Right cardiac atrium (tissue), 5 donors: ENCODE measurements at regions not wholly inside any gene's neighbourhood (a gene's known extent, or its start where the extent isn't known, plus 50 kb on each side); places are given as distances from the start of the nearest gene placed in this dataset.

ENCODE experiments used
- ATAC-seq, 2 donors: fragments of 200-7000 bp; cut with Tn5 transposase; one replicate each; pipeline versions ENCODE4 v1.8.0 to v1.9.1; 2020; ENCODE audit warnings: moderate library complexity in 2 of 2, mild to moderate bottlenecking in 1 of 2
- DNase-seq, 3 donors: peaks; one replicate each; pipeline ENCODE4 v3.0.0-alpha.2; 2020
- H3K27ac ChIP-seq: one replicate; pipeline ENCODE4 v1.5.1; 2013; ENCODE audit warnings: mild to moderate bottlenecking, low read length, control low read depth, moderate library complexity
- H3K27me3 ChIP-seq: one replicate; pipeline ENCODE4 v1.6.1; 2013; ENCODE audit not compliant: control insufficient read depth, insufficient read depth
- H3K4me1 ChIP-seq: one replicate; pipeline ENCODE4 v1.6.1; 2013; ENCODE audit warnings: low read length; ENCODE audit not compliant: control insufficient read depth, insufficient read depth
- H3K4me3 ChIP-seq: one replicate; pipeline ENCODE4 v1.5.1; 2013; ENCODE audit warnings: low read length, control low read depth
- H3K9me3 ChIP-seq: one replicate; pipeline ENCODE4 v1.6.1; 2013; ENCODE audit warnings: low read length; ENCODE audit not compliant: control insufficient read depth
- WGBS: extraction: QIAGEN DNeasy Blood & Tissue Kit; methylation state at CpG from one replicate; pipeline ENCODE4 v1.1.7; 2013; 5-methylcytosine and 5-hydroxymethylcytosine counted together
- intact Hi-C, 4 donors: fragments of 100-400 bp; cut with DNase I; formaldehyde crosslinking; loops; one replicate each; pipeline versions ENCODE4 v1.11.0 to v1.14.0; 2022 to 2023
- donor health status: healthy with polysubstance abuse.
- donor health status: DM: no; HTN: yes; CAD: no.
- donor health status: DM: no; HTN: no; CAD: no.
- donor health status: DM: no; HTN: yes; CAD: no; lungs with severe emphysema.
- donor health status: DM: yes; HTN: yes; CAD: no.

DNA sequence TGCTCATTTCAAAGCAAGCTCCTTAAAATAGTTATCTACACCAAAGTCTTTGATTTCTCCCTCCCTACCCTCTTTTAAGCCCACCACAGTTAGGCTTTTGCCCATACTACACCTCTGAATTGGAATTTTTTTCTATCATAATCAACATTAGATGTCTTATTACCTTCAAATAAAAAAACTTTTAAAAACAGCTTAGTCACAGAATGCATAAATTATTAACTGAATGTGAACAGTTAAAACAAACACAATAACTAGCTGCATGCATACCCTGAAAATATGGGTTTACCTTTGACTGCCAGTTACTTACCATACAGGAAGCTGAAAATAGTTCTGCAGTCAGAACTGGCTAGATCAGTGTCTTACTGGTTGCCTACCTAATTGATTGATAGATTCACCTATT, 210.9 kb downstream of the TGFB2 start:
- H3K4me3 ChIP-seq: no peak overlapping the region
- H3K4me1 ChIP-seq: no peaks in the 10 kb centered on the region
- no peaks in the 10 kb centered on the region for H3K27me3 ChIP-seq
- intact Hi-C loops: no loop called here
- no peak for ATAC-seq
- H3K9me3 ChIP-seq: no peaks in the 10 kb centered on the region
- no peak overlapping the region for H3K27ac ChIP-seq
- DNase-seq: no peak

DNA sequence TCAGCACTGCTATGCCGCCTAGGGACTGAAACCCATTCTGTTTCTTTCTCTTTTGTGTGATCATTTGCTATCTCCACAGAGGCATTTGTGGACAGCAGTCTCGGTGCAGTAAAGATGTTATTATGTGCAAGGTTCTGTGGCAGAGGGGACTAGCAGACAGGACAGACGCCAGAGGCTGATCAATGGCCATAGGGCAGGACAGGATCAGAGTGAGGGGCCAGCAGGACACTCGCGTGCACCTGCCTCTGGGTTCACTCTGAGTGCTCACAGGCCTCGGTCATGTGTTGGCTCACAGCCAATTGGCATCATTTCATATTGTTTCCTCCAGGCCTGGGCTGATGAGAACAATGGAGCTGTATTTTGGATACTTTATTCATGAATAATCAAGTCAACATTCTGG, 212.6 kb downstream of the TGFB2 start:
- peak; percentile 40 to 74 for ATAC-seq
- H3K4me3 ChIP-seq: no peak overlapping the region
- WGBS: 34% methylated on average over 6 of the region's 6 CpGs
- DNase-seq: peak; percentile 15 to 47 (median 39)
- intact Hi-C loops: no loop called here
- H3K4me1 ChIP-seq: no peaks in the 10 kb centered on the region
- H3K27ac ChIP-seq: no peak overlapping the region
- no peaks in the 10 kb centered on the region for H3K9me3 ChIP-seq
- no peaks in the 10 kb centered on the region for H3K27me3 ChIP-seq

- intact Hi-C loops: no loop called here
- no peak for DNase-seq
- H3K27me3 ChIP-seq: no peaks in the 10 kb centered on the region
- H3K27ac ChIP-seq: no peak overlapping the region
- 64% methylated on average over 3 of the region's 3 CpGs for WGBS
- H3K4me1 ChIP-seq: no peaks in the 10 kb centered on the region
- no peaks in the 10 kb centered on the region for H3K9me3 ChIP-seq
- H3K4me3 ChIP-seq: no peak overlapping the region
- ATAC-seq: no peak
Observed at GRCh38 chr1:218558271-218558810, 213.2 kb downstream of the TGFB2 start.

DNA sequence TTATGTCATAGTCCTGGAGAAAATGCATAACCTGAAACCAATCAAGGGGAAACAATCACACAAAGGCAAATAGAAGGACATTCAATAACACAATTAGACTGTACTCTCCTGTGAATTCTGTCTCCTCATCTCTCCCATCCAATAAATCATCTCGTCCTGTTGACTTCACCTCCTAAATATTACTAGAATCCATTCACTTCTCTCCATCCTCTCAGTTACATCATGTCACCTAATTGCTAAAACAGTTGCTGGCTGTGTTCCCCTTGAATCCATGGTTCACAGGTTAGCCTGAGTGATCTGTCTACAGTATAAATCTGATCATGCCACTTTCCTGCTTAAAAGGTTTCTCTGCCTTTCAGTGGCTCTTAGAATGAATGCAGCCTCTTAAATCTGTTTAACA, 220.2 kb downstream of the TGFB2 start:
- 88% methylated on average over 1 of the region's 1 CpG for WGBS
- ATAC-seq (no peak), DNase-seq (no peak)
- H3K27ac ChIP-seq: no peak overlapping the region
- no peak overlapping the region for H3K4me3 ChIP-seq
- intact Hi-C loops: no loop called here
- H3K27me3 ChIP-seq: no peaks in the 10 kb centered on the region
- no peaks in the 10 kb centered on the region for H3K4me1 ChIP-seq
- H3K9me3 ChIP-seq: no peaks in the 10 kb centered on the region

GRCh38 chr1:218568962-218569550, 223.9 kb downstream of the TGFB2 start:
- no peak for DNase-seq
- Histone ChIP-seq H3K9me3 (no peaks in the 10 kb centered on the region), H3K4me1 (no peaks in the 10 kb centered on the region), H3K4me3 (no peak overlapping the region), H3K27me3 (no peaks in the 10 kb centered on the region), H3K27ac (no peak overlapping the region)
- no peak for ATAC-seq
- intact Hi-C loops: no loop called here
- WGBS: 89% methylated on average over 5 of the region's 5 CpGs

DNA sequence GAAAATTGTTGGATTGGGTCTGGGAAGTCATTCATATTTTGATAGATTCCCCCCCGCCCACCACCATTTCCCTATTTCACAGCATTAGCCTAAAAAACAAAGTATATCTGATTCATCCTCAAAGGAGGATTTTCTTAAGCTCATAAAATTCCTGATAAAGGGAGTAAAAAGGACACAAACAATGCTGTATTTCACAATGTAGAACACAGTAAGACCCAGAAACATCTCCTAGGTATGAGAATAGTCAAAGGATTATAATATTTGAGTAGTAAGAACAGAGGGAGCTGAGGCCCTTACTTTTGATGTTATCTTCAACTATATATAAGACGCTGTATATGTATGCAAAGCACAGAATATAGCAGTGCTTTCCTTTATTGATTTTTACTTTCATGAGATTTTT, 225.3 kb downstream of the TGFB2 start:
- Histone ChIP-seq H3K4me1 (no peaks in the 10 kb centered on the region), H3K27ac (no peak overlapping the region), H3K4me3 (no peak overlapping the region), H3K9me3 (peaks cover 1% of the 10 kb centered on the region), H3K27me3 (no peaks in the 10 kb centered on the region)
- intact Hi-C loops: no loop called here
- DNase-seq (no peak), ATAC-seq (no peak)
- 96% methylated on average over 2 of the region's 2 CpGs for WGBS

DNA sequence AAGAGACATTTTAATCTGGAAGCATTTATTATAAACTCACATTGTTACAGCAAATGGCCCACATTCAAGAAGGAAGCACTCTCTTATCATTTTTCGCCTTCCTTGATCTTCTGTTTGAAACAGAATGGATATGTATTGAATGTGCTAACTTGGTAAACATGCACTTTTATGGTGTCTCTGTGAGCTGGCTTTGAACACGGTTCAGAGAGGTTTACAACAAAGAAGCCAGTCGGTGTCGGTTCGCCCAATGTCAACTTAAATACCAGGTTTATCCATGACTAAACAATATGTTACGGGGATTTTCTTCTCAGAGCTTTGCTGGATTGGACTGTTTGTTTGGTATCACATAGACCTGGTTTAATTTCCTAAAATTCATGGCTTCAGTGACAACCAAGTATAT, 226.4 kb downstream of the TGFB2 start:
- Histone ChIP-seq H3K9me3 (peaks cover 1% of the 10 kb centered on the region), H3K27me3 (no peaks in the 10 kb centered on the region), H3K4me3 (no peak overlapping the region), H3K27ac (no peak overlapping the region), H3K4me1 (no peaks in the 10 kb centered on the region)
- DNase-seq: no peak
- WGBS: 74% methylated on average over 6 of the region's 6 CpGs
- intact Hi-C loops: no loop called here
- no peak for ATAC-seq

DNA sequence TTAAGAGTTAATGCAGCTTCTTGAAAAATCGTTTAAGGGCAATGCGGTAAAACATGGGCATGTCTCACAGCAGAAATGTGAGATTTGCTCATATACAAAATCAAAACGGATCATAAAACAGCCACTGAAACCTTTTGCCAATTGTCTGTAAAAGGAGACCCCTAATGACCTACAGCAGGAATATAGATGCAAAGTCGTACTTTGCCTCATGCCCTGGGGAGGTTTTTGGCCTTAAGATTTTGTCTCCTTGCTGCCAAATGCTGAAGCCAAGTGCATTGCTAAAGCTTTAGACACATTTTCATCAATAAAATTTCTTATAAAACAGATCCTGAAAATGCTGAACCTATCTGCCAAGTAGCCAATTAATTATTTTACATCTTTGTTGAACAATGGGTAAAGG, 226.9 kb downstream of the TGFB2 start:
- Histone ChIP-seq H3K9me3 (peaks cover 1% of the 10 kb centered on the region), H3K27ac (no peak overlapping the region), H3K4me3 (no peak overlapping the region), H3K27me3 (no peaks in the 10 kb centered on the region), H3K4me1 (no peaks in the 10 kb centered on the region)
- 68% methylated on average over 4 of the region's 4 CpGs for WGBS
- intact Hi-C loops: no loop called here
- DNase-seq (no peak), ATAC-seq (no peak)

- intact Hi-C loops: no loop called here
- H3K27me3 ChIP-seq: no peaks in the 10 kb centered on the region
- no peak overlapping the region for H3K4me3 ChIP-seq
- ATAC-seq (no peak), DNase-seq (no peak)
- H3K9me3 ChIP-seq: peaks cover 1% of the 10 kb centered on the region
- H3K27ac ChIP-seq: no peak overlapping the region
- H3K4me1 ChIP-seq: no peaks in the 10 kb centered on the region
- 71% methylated on average over 2 of the region's 2 CpGs for WGBS
Observed at GRCh38 chr1:218573925-218574324, 228.8 kb downstream of the TGFB2 start.

GRCh38 chr1:218575079-218575478, 229.9 kb downstream of the TGFB2 start:
- WGBS: 87% methylated on average over 1 of the region's 1 CpG
- Histone ChIP-seq H3K27ac (no peak overlapping the region), H3K9me3 (peaks cover 1% of the 10 kb centered on the region), H3K27me3 (no peaks in the 10 kb centered on the region), H3K4me3 (no peak overlapping the region), H3K4me1 (no peaks in the 10 kb centered on the region)
- DNase-seq: no peak
- intact Hi-C loops: no loop called here
- no peak for ATAC-seq

- no peak overlapping the region for H3K4me3 ChIP-seq
- DNase-seq (no peak), ATAC-seq (no peak)
- WGBS: 88% methylated on average over 1 of the region's 1 CpG
- no peaks in the 10 kb centered on the region for H3K27me3 ChIP-seq
- H3K4me1 ChIP-seq: no peaks in the 10 kb centered on the region
- intact Hi-C loops: no loop called here
- no peak overlapping the region for H3K27ac ChIP-seq
- H3K9me3 ChIP-seq: peaks cover 1% of the 10 kb centered on the region
Observed at GRCh38 chr1:218575856-218576255, 230.7 kb downstream of the TGFB2 start.

DNA sequence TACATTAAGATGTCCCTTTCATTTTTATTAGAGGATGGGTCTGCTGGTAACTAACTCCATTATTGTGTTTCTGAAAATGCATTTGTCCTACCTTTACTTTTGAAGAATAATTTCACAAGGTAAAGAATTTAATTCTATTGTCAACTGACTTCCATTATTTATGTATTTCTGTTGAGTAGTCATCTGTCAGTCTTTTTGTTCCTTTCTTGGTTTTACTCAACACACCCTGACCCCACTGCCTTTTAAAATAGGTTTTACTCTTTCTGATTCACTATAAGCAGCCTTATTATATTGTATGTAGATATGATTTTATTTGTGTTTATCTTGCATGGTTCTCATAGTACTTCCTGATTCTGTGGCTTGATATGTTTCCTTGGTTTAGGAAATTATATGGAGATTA, 237.5 kb downstream of the TGFB2 start:
- peaks cover 6% of the 10 kb centered on the region for H3K4me1 ChIP-seq
- no peak overlapping the region for H3K27ac ChIP-seq
- DNase-seq (no peak), ATAC-seq (no peak)
- H3K4me3 ChIP-seq: no peak overlapping the region
- no peaks in the 10 kb centered on the region for H3K27me3 ChIP-seq
- intact Hi-C loops: no loop called here
- H3K9me3 ChIP-seq: no peaks in the 10 kb centered on the region
